Spinal cord (tissue), 9 donors: ENCODE measurements at regions not wholly inside any gene's neighbourhood (a gene's known extent, or its start where the extent isn't known, plus 50 kb on each side); places are given as distances from the start of the nearest gene placed in this dataset.

Experiments used
- DNase-seq, 6 donors: peaks; one replicate each; pipeline versions ENCODE4 v3.0.0 to v3.0.0-alpha.2; 2013 to 2015; ENCODE audit warnings: low spot score in 6 of 6, low read depth in 4 of 6
- H3K27ac ChIP-seq: one replicate; pipeline ENCODE4 v1.5.1; 2013; ENCODE audit warnings: low read depth, low read length, control low read depth
- H3K27me3 ChIP-seq: one replicate; pipeline ENCODE4 v1.6.1; 2013; ENCODE audit warnings: low read length; ENCODE audit not compliant: control insufficient read depth, insufficient read depth
- H3K36me3 ChIP-seq: one replicate; pipeline ENCODE4 v1.6.1; 2013; ENCODE audit warnings: low read length; ENCODE audit not compliant: control insufficient read depth, insufficient read depth
- H3K4me1 ChIP-seq: one replicate; pipeline ENCODE4 v1.6.1; 2013; ENCODE audit warnings: low read length; ENCODE audit not compliant: control insufficient read depth, insufficient read depth
- H3K4me3 ChIP-seq: one replicate; pipeline ENCODE4 v1.5.1; 2013; ENCODE audit warnings: low read depth, low read length, control low read depth
- H3K9me3 ChIP-seq: one replicate; pipeline ENCODE4 v1.6.1; 2013; ENCODE audit warnings: low read length; ENCODE audit not compliant: control insufficient read depth, insufficient read depth
- WGBS: methylation state at CpG from one replicate; pipeline ENCODE4 v1.1.5; 2013; ENCODE audit warnings: missing lambda C conversion rate; ENCODE audit not compliant: insufficient coverage; 5-methylcytosine and 5-hydroxymethylcytosine counted together
- donor health status: healthy.

DNA sequence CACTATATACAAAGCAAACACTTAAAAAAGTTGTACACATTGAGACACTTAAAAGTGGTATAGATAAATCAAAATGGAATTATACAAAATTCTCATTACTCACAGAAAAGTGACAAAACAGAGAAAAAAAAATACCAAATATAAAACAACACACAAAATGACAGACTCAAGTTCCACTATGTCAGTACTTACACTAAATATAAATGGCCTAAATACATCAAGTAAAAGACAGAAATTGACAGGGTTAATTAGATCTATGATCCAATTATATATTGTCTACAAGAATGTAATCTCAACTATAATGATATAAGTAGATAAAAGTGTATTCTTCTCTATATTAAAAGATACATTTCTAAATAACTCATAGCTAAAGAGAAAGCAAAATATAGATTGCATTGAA lies 401.6 kb upstream of the PFKP start:
- Histone ChIP-seq H3K4me1 (no peaks in the 10 kb centered on the region), H3K4me3 (no peak overlapping the region), H3K27ac (no peak overlapping the region), H3K36me3 (no peaks in the 10 kb centered on the region), H3K9me3 (no peaks in the 10 kb centered on the region), H3K27me3 (no peaks in the 10 kb centered on the region)
- DNase-seq: no peak

DNA sequence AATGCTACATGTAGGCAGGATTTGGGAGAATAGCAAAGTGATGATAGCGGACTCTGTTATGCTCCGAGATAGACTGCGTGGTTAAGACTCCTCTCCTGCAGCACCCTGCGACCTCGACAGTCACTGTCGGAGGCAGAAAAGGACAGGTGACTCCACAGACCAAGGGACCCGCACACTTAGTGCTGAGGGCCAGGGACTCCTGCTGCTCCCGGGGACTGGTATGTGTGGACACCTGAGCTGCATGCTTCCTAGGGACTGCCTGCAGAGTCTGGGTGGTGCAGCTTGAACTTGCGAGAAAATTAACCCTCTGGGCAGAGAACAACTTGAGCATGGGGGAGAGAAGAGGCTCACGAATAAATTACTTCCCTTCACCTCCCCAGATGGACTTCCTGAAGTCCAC lies 407.1 kb upstream of the PFKP start:
- H3K27me3 ChIP-seq: no peaks in the 10 kb centered on the region

DNA sequence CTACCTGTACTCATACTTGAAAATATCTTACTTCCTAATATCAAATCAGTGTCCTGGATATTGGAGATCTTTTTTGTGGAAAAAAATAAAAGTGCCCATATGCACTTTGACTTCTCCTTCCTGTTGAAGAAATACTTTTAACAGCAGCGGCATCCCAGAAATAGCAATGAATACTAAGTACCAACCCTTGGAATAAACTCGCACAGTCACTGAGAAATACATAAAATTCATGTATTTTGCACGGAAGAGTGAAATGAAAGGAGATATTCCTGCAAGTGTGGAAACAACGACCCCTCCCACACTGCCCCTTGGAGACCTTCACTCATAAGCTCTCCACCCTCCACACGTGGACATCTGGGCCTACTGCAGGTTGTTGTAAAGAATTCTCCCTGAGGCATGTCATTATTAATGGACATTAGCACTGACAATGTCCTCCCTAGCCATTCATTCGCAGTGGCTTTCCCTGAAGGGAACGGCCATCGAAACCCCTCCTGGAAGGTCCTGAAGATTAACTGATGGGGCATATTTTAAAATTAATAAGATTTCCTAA lies 407.6 kb upstream of the PFKP start:
- H3K9me3 ChIP-seq: no peaks in the 10 kb centered on the region
- H3K4me3 ChIP-seq: no peak overlapping the region
- no peaks in the 10 kb centered on the region for H3K27me3 ChIP-seq
- WGBS: 100% methylated on average over 1 of the region's 8 CpGs
- no peak for DNase-seq
- no peaks in the 10 kb centered on the region for H3K36me3 ChIP-seq
- no peaks in the 10 kb centered on the region for H3K4me1 ChIP-seq
- H3K27ac ChIP-seq: no peak overlapping the region

More for the DNA sequence above, 407.1 kb upstream of the PFKP start:
- 85% methylated on average over 8 of the region's 10 CpGs for WGBS
- Histone ChIP-seq H3K9me3 (no peaks in the 10 kb centered on the region), H3K4me3 (no peak overlapping the region), H3K36me3 (no peaks in the 10 kb centered on the region), H3K27ac (no peak overlapping the region), H3K4me1 (no peaks in the 10 kb centered on the region)
- no peak for DNase-seq

GRCh38 chr10:2658780-2659179 lies 408.6 kb upstream of the PFKP start:
- Histone ChIP-seq H3K9me3 (no peaks in the 10 kb centered on the region), H3K4me1 (no peaks in the 10 kb centered on the region), H3K4me3 (no peak overlapping the region), H3K36me3 (no peaks in the 10 kb centered on the region), H3K27ac (no peak overlapping the region), H3K27me3 (no peaks in the 10 kb centered on the region)
- DNase-seq: no peak
- WGBS: no CpG with 5 or more reads among the region's 4 CpGs

GRCh38 chr10:2650328-2650727 lies 417.0 kb upstream of the PFKP start:
- no peaks in the 10 kb centered on the region for H3K36me3 ChIP-seq
- WGBS: no CpG with 5 or more reads among the region's 4 CpGs
- no peak overlapping the region for H3K27ac ChIP-seq
- peak in 1 of 6 donors; percentile 49 for DNase-seq
- no peak overlapping the region for H3K4me3 ChIP-seq
- H3K4me1 ChIP-seq: no peaks in the 10 kb centered on the region
- no peaks in the 10 kb centered on the region for H3K9me3 ChIP-seq
- no peaks in the 10 kb centered on the region for H3K27me3 ChIP-seq

DNA sequence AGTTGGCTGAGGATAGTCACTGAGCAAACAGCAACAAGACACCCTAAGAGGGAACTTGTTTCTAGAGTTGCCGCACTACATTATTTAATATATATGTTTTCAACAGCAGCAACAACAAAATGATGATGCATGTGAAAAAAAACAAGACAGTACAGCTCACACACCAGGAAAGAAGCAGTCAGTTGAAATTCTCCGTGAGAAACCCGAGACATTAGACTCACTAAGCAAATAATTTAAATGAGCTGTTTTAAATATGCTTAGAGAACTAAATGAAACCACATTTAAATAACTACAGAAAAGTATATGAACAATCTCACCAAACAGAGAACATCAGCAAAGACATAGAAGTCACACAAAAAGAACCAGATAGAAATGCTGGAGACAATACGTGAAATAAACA lies 426.3 kb upstream of the PFKP start:
- Histone ChIP-seq H3K4me1 (no peaks in the 10 kb centered on the region), H3K27ac (no peak overlapping the region), H3K36me3 (no peaks in the 10 kb centered on the region), H3K9me3 (no peaks in the 10 kb centered on the region), H3K4me3 (no peak overlapping the region), H3K27me3 (no peaks in the 10 kb centered on the region)
- no peak for DNase-seq
- 100% methylated on average over 1 of the region's 4 CpGs for WGBS

DNA sequence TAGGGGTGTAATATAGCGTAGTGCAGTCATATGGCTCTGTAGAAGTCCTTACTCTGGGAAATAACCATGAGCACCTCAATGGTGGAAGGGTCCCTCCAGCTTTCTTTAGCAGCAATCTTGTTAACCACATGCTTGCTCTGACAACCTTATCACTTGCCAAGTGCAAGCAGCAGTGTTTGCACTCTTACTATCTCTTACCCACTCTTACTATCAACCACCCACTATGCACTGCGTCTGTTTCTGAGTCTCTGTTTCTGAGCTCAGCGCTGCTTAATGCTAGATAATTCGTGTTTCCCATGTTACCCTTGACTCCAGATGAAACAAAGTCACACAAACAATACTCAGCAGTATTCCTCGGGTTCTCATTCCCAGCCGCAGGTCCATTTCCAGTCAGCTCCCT lies 433.7 kb upstream of the PFKP start:
- no peak overlapping the region for H3K27ac ChIP-seq
- peaks cover 2% of the 10 kb centered on the region for H3K27me3 ChIP-seq
- no peaks in the 10 kb centered on the region for H3K36me3 ChIP-seq
- no peak overlapping the region for H3K4me3 ChIP-seq
- WGBS: 81% methylated on average over 6 of the region's 6 CpGs
- H3K9me3 ChIP-seq: no peaks in the 10 kb centered on the region
- no peak for DNase-seq
- H3K4me1 ChIP-seq: no peaks in the 10 kb centered on the region

DNA sequence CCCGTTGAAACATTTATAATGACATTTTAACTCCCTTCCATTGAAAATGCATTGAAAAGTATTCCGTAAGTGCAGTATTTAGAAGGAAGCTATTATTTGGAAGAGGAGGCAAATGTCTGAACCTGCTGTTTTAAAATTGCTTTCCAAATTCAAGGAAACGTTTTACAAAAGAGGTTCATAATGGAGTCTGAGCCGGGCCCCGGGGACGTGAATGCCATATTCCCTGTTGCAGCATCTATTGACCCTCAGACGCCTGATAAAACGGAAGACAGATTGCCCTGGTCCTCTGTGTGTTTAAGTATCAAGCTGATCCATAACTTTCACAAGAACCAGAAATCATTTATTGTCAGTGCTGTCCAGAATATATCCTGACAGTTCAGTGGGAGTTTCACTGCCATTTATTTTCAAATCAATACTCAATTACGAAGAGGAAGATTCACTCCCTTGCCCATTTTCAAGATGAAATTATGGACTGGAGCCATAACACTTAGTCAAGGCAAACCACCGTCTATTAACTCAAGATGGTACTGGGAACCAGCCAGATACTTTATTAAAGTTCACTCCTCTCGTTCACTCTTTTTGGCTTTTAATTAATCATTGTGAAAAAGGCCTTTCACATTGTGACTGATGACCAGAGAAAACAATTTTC lies 435.7 kb upstream of the PFKP start:
- no peaks in the 10 kb centered on the region for H3K9me3 ChIP-seq
- DNase-seq: peak in 1 of 6 donors; percentile 51
- no peaks in the 10 kb centered on the region for H3K4me1 ChIP-seq
- no peaks in the 10 kb centered on the region for H3K36me3 ChIP-seq
- H3K27me3 ChIP-seq: peaks cover 2% of the 10 kb centered on the region
- H3K27ac ChIP-seq: no peak overlapping the region
- H3K4me3 ChIP-seq: no peak overlapping the region
- 42% methylated on average over 6 of the region's 11 CpGs for WGBS

DNA sequence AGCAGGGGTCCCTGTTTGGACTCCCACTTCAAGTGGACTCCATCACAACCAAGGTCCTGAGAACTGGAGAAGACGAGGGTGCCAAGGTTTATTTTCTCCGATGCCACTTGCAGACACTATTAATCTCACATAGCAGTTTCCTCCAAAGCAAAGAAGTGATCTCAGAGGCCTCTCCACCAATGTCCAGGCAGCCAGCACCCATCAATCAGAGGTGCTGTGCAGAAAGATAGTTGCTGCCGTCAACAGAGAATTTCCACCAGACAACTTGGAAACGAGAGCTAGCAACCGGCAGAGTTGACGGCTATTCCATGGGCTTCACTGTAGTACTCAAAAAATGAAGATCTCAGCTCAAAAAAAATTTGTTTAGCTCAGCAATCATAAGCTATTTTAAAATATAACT lies 438.6 kb upstream of the PFKP start:
- Histone ChIP-seq H3K9me3 (no peaks in the 10 kb centered on the region), H3K4me1 (no peaks in the 10 kb centered on the region), H3K4me3 (no peak overlapping the region), H3K36me3 (no peaks in the 10 kb centered on the region), H3K27ac (no peak overlapping the region), H3K27me3 (no peaks in the 10 kb centered on the region)
- 93% methylated on average over 6 of the region's 6 CpGs for WGBS
- DNase-seq: no peak

- WGBS: no CpG with 5 or more reads among the region's 1 CpG
- H3K4me1 ChIP-seq: no peaks in the 10 kb centered on the region
- no peak for DNase-seq
- H3K36me3 ChIP-seq: no peaks in the 10 kb centered on the region
- no peak overlapping the region for H3K27ac ChIP-seq
- no peaks in the 10 kb centered on the region for H3K9me3 ChIP-seq
- H3K27me3 ChIP-seq: no peaks in the 10 kb centered on the region
- no peak overlapping the region for H3K4me3 ChIP-seq
Measured at GRCh38 chr10:2627969-2628368, 439.4 kb upstream of the PFKP start.
